HUDEP-2 (cell line): ENCODE measurements at regions not wholly inside any gene's neighbourhood (a gene's known extent, or its start where the extent isn't known, plus 50 kb on each side); places are given as distances from the start of the nearest gene placed in this dataset.
"Not testable (repeated sequence)": the region's sequence is repeated elsewhere in the genome, so short reads cannot be mapped to it uniquely, and the experiment has no call there.

Source experiments
- DNase-seq, 76 experiments: peaks; one replicate each; lab custom pipeline; 2025; ENCODE audit not compliant: unreplicated experiment in 76 of 76; lab: John Stamatoyannopoulos, UW

DNA sequence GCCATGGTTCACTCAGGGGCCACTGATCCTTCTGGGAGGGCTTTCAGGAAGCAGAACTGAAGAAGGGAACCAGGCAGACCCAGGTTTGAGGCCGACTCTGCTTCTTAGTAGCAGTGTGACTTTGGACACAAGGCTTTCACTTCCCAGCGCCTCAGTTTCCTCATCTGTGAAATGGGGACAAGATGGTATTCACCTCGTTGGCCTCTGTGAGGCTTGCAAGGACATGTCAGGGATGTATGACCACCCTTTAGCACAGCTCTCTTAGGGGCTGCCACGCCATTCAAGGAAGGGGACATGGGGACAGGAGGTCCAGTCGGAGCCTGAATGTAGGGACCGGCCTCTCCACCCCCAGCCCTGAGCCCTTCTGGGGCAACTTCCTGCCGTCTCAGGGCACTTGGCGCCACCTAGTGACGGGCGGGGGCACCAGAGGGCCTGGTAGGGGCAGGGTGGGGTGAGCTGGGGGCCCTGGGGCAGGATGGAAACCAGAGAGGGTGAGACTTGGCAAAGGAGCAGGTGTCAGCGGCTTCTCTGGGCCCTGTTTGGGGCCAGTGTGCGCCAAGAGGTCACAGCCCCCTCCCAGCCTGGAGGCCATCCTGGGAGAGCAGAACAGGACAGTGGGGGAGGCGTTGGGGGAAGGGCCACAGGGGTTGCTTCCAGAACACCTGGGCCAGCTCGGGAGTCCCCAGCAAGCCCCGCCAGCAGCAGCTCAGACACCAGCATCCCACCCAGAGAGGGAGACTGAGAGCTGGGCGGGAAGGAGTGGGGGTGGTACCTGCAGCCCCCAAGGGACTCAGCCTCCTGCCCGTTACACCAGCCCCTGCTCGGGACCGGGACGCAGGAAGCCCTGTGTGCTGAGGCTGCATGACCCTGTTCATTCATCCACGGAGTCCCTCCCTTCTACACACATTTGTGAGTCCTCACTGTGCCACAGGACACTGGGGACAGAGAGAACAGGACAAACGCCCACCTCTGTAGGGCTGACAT is 102.5 kb upstream of the TARDBP start:
- DNase-seq: peak in 42 of 76 experiments; percentile 1 to 60 (median 25)

DNA sequence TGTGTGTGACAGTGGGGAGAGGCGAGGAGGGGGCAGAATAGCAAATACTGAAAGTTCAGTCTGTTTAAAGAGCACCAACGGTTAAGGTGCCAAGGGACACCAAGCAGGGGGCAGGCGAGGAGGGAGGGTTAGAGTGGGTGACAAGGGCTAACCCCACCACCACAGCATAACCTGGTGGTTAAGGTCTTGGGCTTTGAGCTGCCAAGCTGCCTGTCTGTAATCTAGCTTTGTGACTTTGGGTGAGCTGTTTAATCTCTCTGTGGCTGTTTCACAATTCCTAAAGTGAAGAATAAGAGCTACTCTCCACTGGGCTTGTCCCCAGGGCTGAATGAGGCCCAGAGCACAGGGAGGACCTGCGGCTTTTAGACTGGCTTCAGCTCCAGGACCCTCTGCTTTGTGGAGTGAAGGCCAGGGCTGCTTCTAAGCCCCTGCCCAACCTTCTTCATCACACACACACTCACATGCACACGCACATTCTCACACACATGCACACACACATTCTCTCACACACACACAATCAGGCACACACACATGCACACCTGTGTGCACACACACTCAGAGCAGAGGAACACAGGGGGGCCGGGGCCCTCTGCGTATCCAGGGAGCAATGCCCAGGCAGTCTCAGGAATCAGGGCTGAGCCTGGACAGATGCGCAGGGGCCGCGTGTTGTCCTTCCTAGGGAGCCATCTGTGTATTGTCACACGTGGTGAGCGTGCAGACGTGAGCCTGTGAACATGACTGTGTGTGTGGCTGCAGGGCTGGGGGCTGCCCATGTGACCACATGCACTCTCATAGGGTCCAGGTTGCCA is 101.6 kb upstream of the TARDBP start:
- DNase-seq: no peak

- no peak for DNase-seq
Measured at GRCh38 chr1:10911490-10912166, 100.8 kb upstream of the TARDBP start.

GRCh38 chr1:10912441-10912840 is 100.0 kb upstream of the TARDBP start:
- DNase-seq: no peak

DNA sequence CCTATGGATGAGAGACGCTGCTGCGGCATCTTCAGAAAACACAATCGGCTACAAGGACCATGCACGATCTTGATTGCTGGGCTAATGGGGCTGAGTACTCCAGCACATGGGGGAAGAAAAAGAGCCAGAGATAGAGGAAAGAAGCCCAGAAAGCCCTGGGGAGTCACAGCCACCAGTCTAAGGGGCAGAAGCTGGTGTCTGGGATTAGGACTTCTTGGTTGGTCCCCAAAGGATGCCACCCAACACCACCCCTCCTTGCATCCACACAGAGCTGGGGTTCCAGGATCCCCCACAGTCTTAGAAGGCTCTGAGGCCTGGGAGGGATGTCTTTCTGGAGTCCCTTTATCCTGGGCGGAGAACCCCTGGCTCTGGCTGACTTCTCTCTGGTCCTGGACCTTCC is 98.4 kb upstream of the TARDBP start:
- DNase-seq: no peak

DNA sequence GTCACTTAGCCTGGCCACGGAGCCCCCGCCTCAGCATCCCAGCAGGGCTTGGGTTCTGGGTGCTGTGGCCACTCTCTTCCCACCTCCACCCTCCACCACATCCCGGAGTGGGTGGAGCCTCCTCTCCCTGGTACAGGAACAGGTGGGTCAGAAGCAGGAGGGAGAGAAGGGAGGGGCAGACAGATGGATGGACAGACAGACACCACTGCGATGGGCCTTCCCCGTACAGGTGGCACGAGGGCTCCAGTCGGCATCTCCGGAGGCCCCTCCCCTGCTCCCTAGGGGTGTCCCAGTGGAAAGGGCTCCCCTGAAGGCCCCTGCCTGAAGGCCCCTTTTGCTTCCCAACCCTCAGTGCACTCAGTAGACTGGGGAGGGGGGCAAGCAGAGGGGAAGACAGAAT is 96.9 kb upstream of the TARDBP start:
- no peak for DNase-seq

DNA sequence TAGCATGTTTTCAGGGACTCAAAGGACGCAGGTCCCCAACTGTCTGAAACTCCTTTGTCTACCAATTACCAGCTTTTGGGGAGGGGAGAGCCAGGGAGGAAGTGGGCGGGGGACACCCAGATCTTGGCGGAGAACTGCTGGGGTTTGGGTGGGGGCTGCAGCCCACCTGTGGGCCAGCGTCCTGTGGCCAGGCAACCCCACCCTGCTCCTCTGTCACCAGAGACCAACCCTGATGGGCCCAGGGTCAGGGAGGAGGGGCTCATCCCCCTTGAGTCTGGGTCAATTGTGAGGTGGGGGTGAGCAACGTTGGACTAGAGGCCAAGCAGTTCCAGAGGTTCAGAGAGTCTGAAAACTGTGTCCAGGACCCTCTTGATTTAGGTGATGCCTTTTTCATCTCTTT is 96.1 kb upstream of the TARDBP start:
- no peak for DNase-seq

- DNase-seq: no peak
Measured at GRCh38 chr1:10916991-10917390, 95.5 kb upstream of the TARDBP start.

DNA sequence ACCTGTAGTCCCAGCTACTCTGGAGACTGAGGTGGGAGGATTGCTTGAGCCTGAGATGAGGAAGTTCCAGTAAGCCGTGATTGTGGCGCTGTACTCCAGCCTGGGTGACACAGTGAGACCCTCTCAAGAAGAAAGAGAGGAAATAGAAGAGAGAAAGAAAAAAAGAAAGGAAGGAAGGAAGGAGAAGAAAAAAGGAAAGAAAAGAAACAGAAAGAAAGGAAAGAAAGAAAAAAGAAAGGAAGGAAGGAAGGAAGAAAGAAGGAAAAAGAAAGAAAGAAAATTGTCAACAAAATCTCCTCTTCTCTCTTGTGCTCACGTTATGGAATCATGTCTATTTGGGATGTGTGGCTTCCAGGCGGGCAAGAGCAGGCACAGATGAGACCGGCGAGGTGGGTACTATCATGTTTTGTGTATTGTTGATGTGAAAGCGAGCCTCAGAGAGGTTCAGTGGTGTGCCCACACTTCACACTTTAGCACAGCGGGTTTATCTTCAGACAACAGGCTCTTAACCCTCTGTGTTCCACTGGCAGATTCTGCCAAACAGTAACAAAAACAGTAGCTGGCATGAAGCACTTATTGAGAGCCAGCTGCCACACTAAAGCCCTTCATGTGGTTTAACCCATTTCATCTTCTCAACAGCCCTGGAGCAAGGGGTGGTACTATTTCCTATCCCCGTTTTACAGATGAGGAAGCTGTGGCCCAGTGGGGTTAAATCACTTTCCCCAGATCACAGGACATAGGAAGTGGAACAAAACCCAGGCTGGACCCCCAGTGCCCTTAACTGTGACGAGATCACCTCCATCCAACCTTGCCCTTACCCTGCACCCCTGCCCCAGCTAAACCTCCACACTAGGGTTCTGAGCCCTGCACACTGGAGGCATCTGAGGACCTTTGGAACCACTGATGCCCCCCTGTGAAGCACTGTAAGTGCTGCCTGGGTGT is 94.7 kb upstream of the TARDBP start:
- no peak for DNase-seq

DNA sequence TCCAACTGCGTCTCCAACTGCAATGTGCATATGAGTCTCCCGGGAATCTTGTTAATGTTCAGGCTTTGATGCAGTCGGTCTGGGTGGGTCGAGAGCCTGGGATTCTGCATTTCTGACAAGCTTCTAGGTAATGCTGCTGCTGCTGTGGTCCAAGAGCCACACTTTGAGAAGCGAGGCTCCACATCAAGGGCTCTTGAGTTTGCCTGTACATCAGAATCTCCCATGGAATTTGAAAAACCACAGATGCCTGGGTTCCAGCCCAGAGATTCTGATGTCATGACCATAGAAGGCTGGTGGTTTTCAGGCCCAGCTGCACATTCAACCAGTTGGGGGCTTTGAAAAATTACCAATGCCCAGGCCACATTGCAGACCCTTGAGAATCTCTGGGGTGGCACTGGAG is 93.9 kb upstream of the TARDBP start:
- no peak for DNase-seq

DNA sequence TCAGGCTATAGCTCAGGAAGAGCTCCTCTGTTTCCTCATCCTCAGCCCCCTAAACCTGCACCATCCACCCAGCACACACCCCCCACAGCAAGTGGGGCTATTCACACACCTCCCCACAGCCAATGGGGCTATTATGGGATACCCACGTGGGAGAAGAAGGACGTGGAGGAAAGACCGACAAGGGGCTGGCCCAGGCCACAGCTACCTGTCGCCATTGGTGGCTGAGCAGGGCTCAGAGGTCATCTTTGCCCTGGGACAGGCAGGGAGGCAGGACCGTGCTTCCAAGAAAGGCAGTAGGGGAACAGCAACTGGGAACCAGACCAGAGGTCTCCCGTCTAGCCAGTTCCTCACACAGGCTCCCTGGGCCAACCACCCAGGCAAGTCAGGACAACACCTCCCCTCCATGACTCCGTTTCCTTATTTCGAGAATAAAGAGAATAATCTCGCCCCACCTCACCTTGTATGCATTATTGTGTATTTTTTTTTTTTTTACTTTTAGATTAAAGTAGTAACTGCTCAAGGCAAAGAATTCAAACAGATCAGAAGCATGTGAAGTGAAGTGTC is 92.3 kb upstream of the TARDBP start:
- no peak for DNase-seq

GRCh38 chr1:10922315-10923060 is 90.0 kb upstream of the TARDBP start:
- not testable (repeated sequence) for DNase-seq

DNA sequence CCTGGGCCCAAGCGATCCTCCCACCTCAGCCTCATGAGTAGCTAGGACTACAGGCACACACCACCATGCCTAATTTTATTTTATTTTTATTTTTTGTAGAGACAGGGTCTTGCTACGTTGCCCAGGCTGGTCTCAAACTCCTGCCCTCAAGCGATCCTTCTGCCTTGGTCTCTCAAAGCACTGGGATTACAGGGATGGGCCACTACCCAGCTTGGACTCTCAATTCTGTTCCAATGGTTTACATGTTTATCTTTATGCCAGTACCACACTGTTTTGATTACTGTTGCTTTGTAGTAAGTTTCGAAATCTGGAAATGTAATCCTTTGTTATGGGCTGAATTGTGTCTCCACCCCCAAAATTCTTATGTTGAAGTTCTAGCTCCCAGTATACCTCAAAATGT is 88.4 kb upstream of the TARDBP start:
- DNase-seq: no peak

DNA sequence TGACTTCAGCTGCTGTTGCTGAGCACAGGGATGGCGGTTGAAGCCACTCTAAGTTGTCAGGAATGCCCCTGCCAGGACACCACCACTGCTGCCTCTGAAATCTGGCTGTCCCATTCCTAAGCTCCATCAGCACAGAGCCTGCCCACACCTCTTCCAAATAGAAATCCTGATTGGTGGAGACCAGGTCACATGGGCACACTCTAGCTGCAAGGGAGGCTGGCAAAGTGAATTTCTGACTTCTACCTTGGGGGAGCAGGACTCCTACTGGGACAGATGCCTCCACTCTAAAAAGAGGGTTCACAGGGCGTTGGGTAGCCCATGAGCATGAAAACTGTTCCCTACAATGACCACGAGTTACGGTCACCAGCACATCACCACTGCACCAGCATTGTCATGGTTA is 83.8 kb upstream of the TARDBP start:
- no peak for DNase-seq

DNA sequence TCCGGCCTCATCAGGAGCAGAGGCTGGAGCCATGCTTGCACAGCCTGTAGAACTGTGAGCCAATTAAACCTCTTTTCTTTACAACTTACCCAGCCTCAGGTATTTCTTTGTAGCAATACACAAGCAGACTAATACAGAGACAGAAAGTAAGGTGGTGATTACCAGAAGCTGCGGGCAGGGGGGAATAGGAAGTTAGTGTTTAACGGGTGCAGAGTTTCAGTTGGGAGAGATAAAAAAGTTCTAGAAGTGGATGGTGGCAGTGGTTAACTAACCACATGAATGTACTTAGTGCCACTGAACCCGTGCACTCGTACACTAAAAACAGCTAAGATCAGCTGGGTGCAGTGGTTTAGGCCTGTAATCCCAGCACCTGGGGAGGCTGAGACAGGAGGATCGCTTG is 80.4 kb upstream of the TARDBP start:
- no peak for DNase-seq

GRCh38 chr1:10934150-10934818 is 78.2 kb upstream of the TARDBP start:
- no peak for DNase-seq

GRCh38 chr1:10935246-10935645 is 77.2 kb upstream of the TARDBP start:
- DNase-seq: no peak

- DNase-seq: no peak
Measured at GRCh38 chr1:10935724-10936123, 76.7 kb upstream of the TARDBP start.
